ENCODE measurements at regions not wholly inside any gene's neighbourhood (a gene's known extent, or its start where the extent isn't known, plus 50 kb on each side); places are given as distances from the start of the nearest gene placed in this dataset.
"Not testable (repeated sequence)": the region's sequence is repeated elsewhere in the genome, so short reads cannot be mapped to it uniquely, and the experiment has no call there.

GRCh38 chr1:81252471-81253151, 548.1 kb upstream of the ADGRL2 start:
- no peak overlapping the region for H3K4me3 ChIP-seq (ENCODE audit: low read depth, low read length)
- TF ChIP-seq, protein P1, sequence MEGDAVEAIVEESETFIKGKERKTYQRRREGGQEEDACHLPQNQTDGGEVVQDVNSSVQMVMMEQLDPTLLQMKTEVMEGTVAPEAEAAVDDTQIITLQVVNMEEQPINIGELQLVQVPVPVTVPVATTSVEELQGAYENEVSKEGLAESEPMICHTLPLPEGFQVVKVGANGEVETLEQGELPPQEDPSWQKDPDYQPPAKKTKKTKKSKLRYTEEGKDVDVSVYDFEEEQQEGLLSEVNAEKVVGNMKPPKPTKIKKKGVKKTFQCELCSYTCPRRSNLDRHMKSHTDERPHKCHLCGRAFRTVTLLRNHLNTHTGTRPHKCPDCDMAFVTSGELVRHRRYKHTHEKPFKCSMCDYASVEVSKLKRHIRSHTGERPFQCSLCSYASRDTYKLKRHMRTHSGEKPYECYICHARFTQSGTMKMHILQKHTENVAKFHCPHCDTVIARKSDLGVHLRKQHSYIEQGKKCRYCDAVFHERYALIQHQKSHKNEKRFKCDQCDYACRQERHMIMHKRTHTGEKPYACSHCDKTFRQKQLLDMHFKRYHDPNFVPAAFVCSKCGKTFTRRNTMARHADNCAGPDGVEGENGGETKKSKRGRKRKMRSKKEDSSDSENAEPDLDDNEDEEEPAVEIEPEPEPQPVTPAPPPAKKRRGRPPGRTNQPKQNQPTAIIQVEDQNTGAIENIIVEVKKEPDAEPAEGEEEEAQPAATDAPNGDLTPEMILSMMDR (IDR thresholded peaks at IDR 0.05; ENCODE audit: borderline replicate concordance, insufficient read depth, low read depth, low read length) = no peak

- H3K4me3 ChIP-seq (ENCODE audit: low read depth, low read length) = not testable (repeated sequence)
These were observed 549.9 kb upstream of the ADGRL2 start for GRCh38 chr1:81250825-81251224.

DNA sequence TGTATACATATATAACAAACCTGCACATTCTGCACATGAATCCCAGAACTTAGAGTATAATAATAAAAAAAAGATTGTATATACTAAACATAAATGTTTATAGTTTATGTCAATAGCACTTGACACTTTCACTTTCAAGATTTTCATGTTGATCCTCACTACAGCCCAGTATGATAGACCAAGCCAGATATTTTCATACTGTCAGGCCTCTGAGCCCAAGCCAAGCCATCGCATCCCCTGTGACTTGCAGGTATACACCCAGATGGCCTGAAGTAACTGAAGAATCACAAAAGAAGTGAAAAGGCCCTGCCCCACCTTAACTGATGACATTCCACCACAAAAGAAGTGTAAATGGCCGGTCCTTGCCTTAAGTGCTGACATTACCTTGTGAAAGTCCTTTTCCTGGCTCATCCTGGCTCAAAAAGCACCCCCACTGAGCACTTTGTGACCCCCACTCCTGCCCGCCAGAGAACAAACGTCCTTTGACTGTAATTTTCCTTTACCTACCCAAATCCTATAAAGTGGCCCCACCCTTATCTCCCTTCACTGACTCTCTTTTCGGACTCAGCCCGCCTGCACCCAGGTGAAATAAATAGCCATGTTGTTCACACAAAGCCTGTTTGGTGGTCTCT, 555.5 kb upstream of the ADGRL2 start:
- H3K4me3 ChIP-seq (ENCODE audit: low read depth, low read length) = not testable (repeated sequence)

GRCh38 chr1:81244612-81245011, 556.1 kb upstream of the ADGRL2 start:
- H3K4me3 ChIP-seq (ENCODE audit: low read depth, low read length) = not testable (repeated sequence)

- TF ChIP-seq, protein P1 (IDR thresholded peaks at IDR 0.05; ENCODE audit: borderline replicate concordance, insufficient read depth, low read depth, low read length) = no peak
- H3K4me3 ChIP-seq (ENCODE audit: low read depth, low read length) = no peak overlapping the region
These were observed 558.6 kb upstream of the ADGRL2 start for GRCh38 chr1:81242103-81242502.

GRCh38 chr1:81238129-81238528, 562.6 kb upstream of the ADGRL2 start:
- H3K4me3 ChIP-seq (ENCODE audit: low read depth, low read length) = peak overlapping the region; percentile 10
- TF ChIP-seq, protein P1 (IDR thresholded peaks at IDR 0.05; ENCODE audit: borderline replicate concordance, insufficient read depth, low read depth, low read length) = no peak

DNA sequence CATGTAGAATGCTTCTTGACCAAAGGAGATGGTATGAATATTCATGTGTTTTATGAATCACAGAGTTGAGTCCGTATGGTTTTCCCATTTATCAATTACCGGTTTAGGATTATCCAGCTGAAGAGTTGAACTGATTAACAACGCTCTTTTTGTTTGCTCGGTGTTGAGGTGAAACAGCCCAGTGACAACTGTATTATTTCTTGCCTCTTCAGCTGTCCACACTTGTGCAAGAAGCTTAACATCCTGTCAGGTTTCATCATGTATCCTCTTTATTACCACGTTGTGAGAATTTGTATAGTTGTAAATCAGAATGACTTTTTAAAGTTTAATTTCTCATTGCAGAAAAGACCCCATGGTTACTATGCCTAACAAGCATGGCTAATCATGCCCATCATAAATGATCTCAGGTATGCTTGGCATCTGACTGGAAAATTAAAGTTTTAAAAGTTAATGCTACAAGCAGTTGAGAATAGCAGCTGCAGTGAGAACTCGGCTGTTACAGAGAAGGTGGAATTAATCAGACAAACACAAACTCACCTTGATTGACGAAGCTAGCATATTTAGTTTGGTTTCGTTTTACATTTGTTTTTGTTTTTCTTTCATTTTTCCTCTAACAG, 563.2 kb upstream of the ADGRL2 start:
- H3K4me3 ChIP-seq (ENCODE audit: low read depth, low read length) = peak overlapping the region; percentile 10
- TF ChIP-seq, protein P1 (IDR thresholded peaks at IDR 0.05; ENCODE audit: borderline replicate concordance, insufficient read depth, low read depth, low read length) = no peak

- TF ChIP-seq, protein P1 (IDR thresholded peaks at IDR 0.05; ENCODE audit: borderline replicate concordance, insufficient read depth, low read depth, low read length) = no peak
- no peak overlapping the region for H3K4me3 ChIP-seq (ENCODE audit: low read depth, low read length)
These were observed 566.5 kb upstream of the ADGRL2 start for GRCh38 chr1:81234237-81234636.

All from GM12875 (cell line).